ENCODE measurements at regions not wholly inside any gene's neighbourhood (a gene's known extent, or its start where the extent isn't known, plus 50 kb on each side); places are given as distances from the start of the nearest gene placed in this dataset.

DNA sequence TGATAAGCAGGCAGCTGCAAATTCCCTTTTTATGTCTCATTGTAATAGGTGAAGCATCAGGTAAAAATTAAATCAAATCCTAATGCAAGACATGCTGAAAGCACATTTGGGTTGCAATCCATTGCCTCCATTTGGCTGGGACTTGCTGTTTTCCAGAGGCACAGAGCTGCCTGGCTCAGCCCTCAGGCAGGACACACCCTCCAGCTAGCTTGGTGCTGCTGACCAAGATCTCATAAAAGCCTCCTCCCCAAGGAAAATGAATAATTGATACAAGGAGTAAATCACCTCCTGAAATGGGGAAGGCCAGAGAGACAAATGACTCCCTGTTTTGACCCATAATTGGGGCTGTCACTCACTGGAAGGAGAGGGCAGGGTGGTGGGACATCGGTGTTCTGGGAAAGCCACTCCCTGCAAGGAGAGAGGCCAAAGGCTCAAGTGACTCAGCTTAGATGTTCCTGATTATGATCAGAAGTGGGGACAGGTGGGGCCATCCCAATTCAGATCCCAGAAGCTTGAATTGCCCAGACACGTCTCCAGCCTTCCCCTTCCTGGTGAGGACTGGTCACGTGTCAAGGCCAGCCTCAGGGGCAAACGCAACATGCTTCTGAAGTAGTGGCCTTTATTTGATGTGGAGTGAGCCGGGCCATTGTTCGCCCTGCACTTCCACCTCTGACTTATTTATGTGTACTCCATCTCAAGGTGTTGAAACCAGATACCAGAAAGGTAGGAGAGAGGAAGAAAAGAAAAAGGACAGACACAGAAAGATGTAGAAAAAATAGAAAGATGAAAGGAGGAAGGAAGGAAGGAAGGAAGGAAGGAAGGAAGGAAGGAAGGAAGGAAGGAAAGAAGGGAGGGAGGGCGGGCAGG is 773.7 kb downstream of the BCL11B start:
- H3K27me3 ChIP-seq (ENCODE audit: control insufficient read depth in 2 of 2, insufficient read depth in 1 of 2, low read length in 1 of 2) = no peaks in the 10 kb centered on the region
- no peaks in the 10 kb centered on the region for H3K4me1 ChIP-seq (ENCODE audit: control insufficient read depth in 2 of 2, insufficient read depth in 2 of 2, low read length in 2 of 2)
- no peak for DNase-seq (ENCODE audit: low read depth in 6 of 9, low spot score in 9 of 9)
- H3K9me3 ChIP-seq (ENCODE audit: control insufficient read depth in 2 of 2, insufficient read depth in 1 of 2, low read length in 1 of 2) = no peaks in the 10 kb centered on the region
- no peak overlapping the region for H3K4me3 ChIP-seq (ENCODE audit: low read length in 2 of 2)
- H3K36me3 ChIP-seq (ENCODE audit: control insufficient read depth in 2 of 2, insufficient read depth in 2 of 2, low read length in 1 of 2) = no peaks in the 10 kb centered on the region
- 93% methylated on average over 7 of the region's 7 CpGs for WGBS
- H3K27ac ChIP-seq (ENCODE audit: low read depth in 1 of 2, low read length in 1 of 2) = no peak overlapping the region

DNA sequence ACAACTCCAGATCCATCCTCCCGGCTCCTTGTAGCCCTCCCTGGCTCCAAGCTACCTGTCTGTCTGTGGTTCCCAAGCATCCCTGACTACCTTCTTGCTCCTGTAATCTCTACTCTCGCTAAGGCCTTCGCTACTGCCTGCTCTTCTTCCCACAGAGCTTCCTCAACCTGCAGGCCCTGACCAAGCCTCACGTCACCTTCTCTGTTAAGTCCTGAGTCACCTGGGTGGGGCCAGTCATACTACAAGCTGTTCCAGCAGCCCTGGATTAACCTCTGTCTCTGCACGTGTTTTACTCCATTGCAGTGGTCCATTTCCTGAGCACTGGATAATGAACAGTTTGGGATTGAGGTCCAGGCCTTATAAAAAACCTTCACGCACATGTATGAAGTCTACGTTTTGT is 770.7 kb downstream of the BCL11B start:
- no peaks in the 10 kb centered on the region for H3K27me3 ChIP-seq (ENCODE audit: control insufficient read depth in 2 of 2, insufficient read depth in 1 of 2, low read length in 1 of 2)
- H3K4me3 ChIP-seq (ENCODE audit: low read length in 2 of 2) = no peak overlapping the region
- no peaks in the 10 kb centered on the region for H3K36me3 ChIP-seq (ENCODE audit: control insufficient read depth in 2 of 2, insufficient read depth in 2 of 2, low read length in 1 of 2)
- no peak for DNase-seq (ENCODE audit: low read depth in 6 of 9, low spot score in 9 of 9)
- no peak overlapping the region for H3K27ac ChIP-seq (ENCODE audit: low read depth in 1 of 2, low read length in 1 of 2)
- no peaks in the 10 kb centered on the region for H3K4me1 ChIP-seq (ENCODE audit: control insufficient read depth in 2 of 2, insufficient read depth in 2 of 2, low read length in 2 of 2)
- WGBS = 99% methylated on average over 7 of the region's 7 CpGs
- H3K9me3 ChIP-seq (ENCODE audit: control insufficient read depth in 2 of 2, insufficient read depth in 1 of 2, low read length in 1 of 2) = no peaks in the 10 kb centered on the region

DNA sequence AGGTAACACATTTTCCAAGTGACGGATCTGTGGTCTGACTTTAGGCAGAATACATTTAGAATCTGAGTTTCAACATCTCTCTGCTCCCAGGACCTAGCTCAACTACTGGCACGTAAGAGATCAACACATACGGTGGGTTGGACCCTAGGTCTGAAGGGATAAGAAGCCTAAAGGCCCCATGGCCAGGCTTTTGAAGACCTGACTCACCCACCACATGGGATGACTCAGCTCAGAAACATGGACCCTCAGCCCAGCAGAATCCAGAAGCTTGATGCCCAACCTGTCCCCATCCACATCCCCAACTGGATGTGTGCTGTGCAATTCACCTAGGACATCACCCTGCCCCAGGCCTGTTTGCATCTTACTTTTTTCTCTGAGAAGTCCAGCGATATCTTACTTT is 770.2 kb downstream of the BCL11B start:
- 96% methylated on average over 4 of the region's 4 CpGs for WGBS
- Histone ChIP-seq H3K4me1 (ENCODE audit: control insufficient read depth in 2 of 2, insufficient read depth in 2 of 2, low read length in 2 of 2) (no peaks in the 10 kb centered on the region), H3K27ac (ENCODE audit: low read depth in 1 of 2, low read length in 1 of 2) (no peak overlapping the region), H3K27me3 (ENCODE audit: control insufficient read depth in 2 of 2, insufficient read depth in 1 of 2, low read length in 1 of 2) (no peaks in the 10 kb centered on the region), H3K4me3 (ENCODE audit: low read length in 2 of 2) (no peak overlapping the region), H3K36me3 (ENCODE audit: control insufficient read depth in 2 of 2, insufficient read depth in 2 of 2, low read length in 1 of 2) (no peaks in the 10 kb centered on the region), H3K9me3 (ENCODE audit: control insufficient read depth in 2 of 2, insufficient read depth in 1 of 2, low read length in 1 of 2) (no peaks in the 10 kb centered on the region)
- DNase-seq (ENCODE audit: low read depth in 6 of 9, low spot score in 9 of 9) = no peak

DNA sequence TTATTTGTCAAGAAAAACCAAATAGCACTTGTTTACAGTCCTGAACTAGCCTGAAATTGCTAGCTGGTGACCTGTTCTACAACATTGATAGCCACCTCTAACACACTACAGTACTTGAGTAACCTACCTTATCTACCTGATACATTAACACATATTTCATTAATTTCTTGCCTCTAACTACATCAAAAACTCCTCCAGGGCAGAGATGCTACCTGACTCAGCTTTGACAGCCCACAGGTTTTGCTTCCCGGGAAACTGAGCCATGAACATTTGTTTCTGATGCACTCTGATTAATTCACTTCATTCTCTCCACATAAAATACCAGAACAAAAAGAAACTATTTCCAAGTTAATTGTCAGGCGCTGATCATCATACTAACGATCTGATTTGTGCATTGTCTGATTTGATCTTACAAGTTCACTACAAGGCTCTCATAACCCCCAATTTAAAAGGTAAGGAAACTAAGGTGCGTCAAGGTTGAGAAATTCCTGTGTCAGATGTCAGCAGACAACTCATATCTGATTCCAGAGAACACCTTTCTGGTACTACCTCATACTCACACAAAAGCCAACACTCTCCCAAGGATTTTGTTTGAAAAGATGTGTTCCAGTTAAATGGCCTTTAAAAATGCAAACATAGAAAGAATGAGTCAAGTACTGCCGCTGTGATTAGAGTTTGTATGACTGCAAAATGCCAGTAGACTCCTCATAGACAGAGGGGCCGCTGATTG is 768.7 kb downstream of the BCL11B start:
- 94% methylated on average over 6 of the region's 6 CpGs for WGBS
- Histone ChIP-seq H3K4me3 (ENCODE audit: low read length in 2 of 2) (no peak overlapping the region), H3K4me1 (ENCODE audit: control insufficient read depth in 2 of 2, insufficient read depth in 2 of 2, low read length in 2 of 2) (no peaks in the 10 kb centered on the region), H3K9me3 (ENCODE audit: control insufficient read depth in 2 of 2, insufficient read depth in 1 of 2, low read length in 1 of 2) (no peaks in the 10 kb centered on the region), H3K36me3 (ENCODE audit: control insufficient read depth in 2 of 2, insufficient read depth in 2 of 2, low read length in 1 of 2) (no peaks in the 10 kb centered on the region), H3K27me3 (ENCODE audit: control insufficient read depth in 2 of 2, insufficient read depth in 1 of 2, low read length in 1 of 2) (no peaks in the 10 kb centered on the region), H3K27ac (ENCODE audit: low read depth in 1 of 2, low read length in 1 of 2) (no peak overlapping the region)
- no peak for DNase-seq (ENCODE audit: low read depth in 6 of 9, low spot score in 9 of 9)

DNA sequence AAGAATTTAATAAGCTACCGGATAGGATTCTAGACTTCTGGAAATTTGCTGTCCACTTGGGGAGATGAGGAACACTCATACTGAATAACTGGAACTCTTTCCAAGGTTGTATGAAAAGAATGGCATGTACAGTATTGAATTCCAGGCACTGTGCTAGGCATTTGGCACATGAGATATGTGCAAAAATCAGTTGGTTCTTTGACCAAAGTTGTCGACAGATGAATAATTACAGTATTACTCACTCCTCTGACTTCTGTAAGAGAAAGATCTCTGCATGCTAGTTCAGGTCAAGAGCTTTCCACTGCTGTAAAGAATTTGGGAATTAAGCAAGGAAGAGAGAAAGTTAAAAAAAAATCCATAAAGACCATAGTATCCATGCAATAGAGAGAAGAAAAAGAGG is 764.7 kb downstream of the BCL11B start:
- H3K4me1 ChIP-seq (ENCODE audit: control insufficient read depth in 2 of 2, insufficient read depth in 2 of 2, low read length in 2 of 2) = peaks cover under 1 to 10% of the 10 kb centered on the region in 2 donors
- peaks cover 0 to 1% of the 10 kb centered on the region in 2 donors for H3K9me3 ChIP-seq (ENCODE audit: control insufficient read depth in 2 of 2, insufficient read depth in 1 of 2, low read length in 1 of 2)
- H3K27me3 ChIP-seq (ENCODE audit: control insufficient read depth in 2 of 2, insufficient read depth in 1 of 2, low read length in 1 of 2) = no peaks in the 10 kb centered on the region
- no peak overlapping the region for H3K27ac ChIP-seq (ENCODE audit: low read depth in 1 of 2, low read length in 1 of 2)
- H3K4me3 ChIP-seq (ENCODE audit: low read length in 2 of 2) = no peak overlapping the region
- whole genome bisulfite sequencing = 69% methylated on average over 2 of the region's 2 CpGs
- H3K36me3 ChIP-seq (ENCODE audit: control insufficient read depth in 2 of 2, insufficient read depth in 2 of 2, low read length in 1 of 2) = no peaks in the 10 kb centered on the region
- no peak for DNase-seq (ENCODE audit: low read depth in 6 of 9, low spot score in 9 of 9)

GRCh38 chr14:98510392-98510791 is 761.6 kb downstream of the BCL11B start:
- peak in 1 of 9 donors; percentile 35 for DNase-seq (ENCODE audit: low read depth in 6 of 9, low spot score in 9 of 9)
- 24% methylated on average over 3 of the region's 3 CpGs for WGBS

DNA sequence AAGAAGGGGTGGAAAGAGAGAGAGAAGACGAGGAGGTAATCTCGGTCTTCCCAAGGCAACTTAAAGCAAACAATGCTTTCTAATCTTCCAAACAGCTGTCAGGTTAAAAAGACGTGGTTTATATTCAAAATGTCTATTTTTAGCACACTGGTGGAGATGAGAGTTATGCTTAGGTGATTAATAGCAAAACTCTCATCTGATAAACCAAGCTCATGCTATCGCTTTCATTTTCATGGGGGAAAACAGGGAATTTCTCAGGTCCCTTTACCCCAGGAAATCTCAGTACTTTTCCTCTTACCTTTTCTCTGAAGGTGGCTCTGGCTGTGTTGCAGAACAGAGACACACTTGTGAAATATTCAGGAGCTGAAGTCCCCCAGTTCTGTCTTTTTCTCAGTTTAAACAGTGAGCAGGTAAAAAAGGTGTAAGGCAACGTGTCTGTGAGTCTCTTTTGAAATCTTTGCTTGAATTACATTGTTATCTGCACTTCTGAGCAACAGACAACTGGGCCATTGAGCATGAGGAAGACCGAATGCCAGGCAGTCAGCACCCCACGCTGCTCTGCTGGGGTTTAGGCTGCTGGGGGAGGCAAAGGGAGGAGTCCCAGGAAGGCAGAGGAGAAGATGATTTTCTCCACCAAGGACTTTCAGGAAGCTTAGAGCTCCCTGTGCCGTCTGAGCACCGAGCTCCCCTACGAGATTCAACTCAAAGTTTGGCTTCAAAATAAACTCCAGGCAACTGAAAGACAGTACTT is 759.3 kb downstream of the BCL11B start:
- peak in 1 of 9 donors; percentile 21 for DNase-seq (ENCODE audit: low read depth in 6 of 9, low spot score in 9 of 9)
- H3K4me3 ChIP-seq (ENCODE audit: low read length in 2 of 2) = no peak overlapping the region

More at GRCh38 chr14:98510392-98510791, 761.6 kb downstream of the BCL11B start:
- H3K27ac ChIP-seq (ENCODE audit: low read depth in 1 of 2, low read length in 1 of 2) = no peak overlapping the region
- peaks cover 6 to 20% of the 10 kb centered on the region in 2 donors for H3K4me1 ChIP-seq (ENCODE audit: control insufficient read depth in 2 of 2, insufficient read depth in 2 of 2, low read length in 2 of 2)
- H3K27me3 ChIP-seq (ENCODE audit: control insufficient read depth in 2 of 2, insufficient read depth in 1 of 2, low read length in 1 of 2) = no peaks in the 10 kb centered on the region
- H3K36me3 ChIP-seq (ENCODE audit: control insufficient read depth in 2 of 2, insufficient read depth in 2 of 2, low read length in 1 of 2) = no peaks in the 10 kb centered on the region
- peaks cover 0 to 1% of the 10 kb centered on the region in 2 donors for H3K9me3 ChIP-seq (ENCODE audit: control insufficient read depth in 2 of 2, insufficient read depth in 1 of 2, low read length in 1 of 2)
- H3K4me3 ChIP-seq (ENCODE audit: low read length in 2 of 2) = no peak overlapping the region

GRCh38 chr14:98513558-98513957 is 758.4 kb downstream of the BCL11B start:
- peak in 1 of 9 donors; percentile 26 for DNase-seq (ENCODE audit: low read depth in 6 of 9, low spot score in 9 of 9)
- 89% methylated on average over 3 of the region's 3 CpGs for WGBS
- H3K4me3 ChIP-seq (ENCODE audit: low read length in 2 of 2) = no peak overlapping the region
- H3K27me3 ChIP-seq (ENCODE audit: control insufficient read depth in 2 of 2, insufficient read depth in 1 of 2, low read length in 1 of 2) = no peaks in the 10 kb centered on the region
- peaks cover 0 to 1% of the 10 kb centered on the region in 2 donors for H3K9me3 ChIP-seq (ENCODE audit: control insufficient read depth in 2 of 2, insufficient read depth in 1 of 2, low read length in 1 of 2)
- H3K27ac ChIP-seq (ENCODE audit: low read depth in 1 of 2, low read length in 1 of 2) = no peak overlapping the region
- no peaks in the 10 kb centered on the region for H3K36me3 ChIP-seq (ENCODE audit: control insufficient read depth in 2 of 2, insufficient read depth in 2 of 2, low read length in 1 of 2)
- peaks cover 6 to 20% of the 10 kb centered on the region in 2 donors for H3K4me1 ChIP-seq (ENCODE audit: control insufficient read depth in 2 of 2, insufficient read depth in 2 of 2, low read length in 2 of 2)

More for the DNA sequence above, 759.3 kb downstream of the BCL11B start:
- no peaks in the 10 kb centered on the region for H3K27me3 ChIP-seq (ENCODE audit: control insufficient read depth in 2 of 2, insufficient read depth in 1 of 2, low read length in 1 of 2)
- no peaks in the 10 kb centered on the region for H3K36me3 ChIP-seq (ENCODE audit: control insufficient read depth in 2 of 2, insufficient read depth in 2 of 2, low read length in 1 of 2)
- H3K4me1 ChIP-seq (ENCODE audit: control insufficient read depth in 2 of 2, insufficient read depth in 2 of 2, low read length in 2 of 2) = peaks cover 6 to 20% of the 10 kb centered on the region in 2 donors
- H3K27ac ChIP-seq (ENCODE audit: low read depth in 1 of 2, low read length in 1 of 2) = no peak overlapping the region
- WGBS = 62% methylated on average over 10 of the region's 10 CpGs
- peaks cover 0 to 1% of the 10 kb centered on the region in 2 donors for H3K9me3 ChIP-seq (ENCODE audit: control insufficient read depth in 2 of 2, insufficient read depth in 1 of 2, low read length in 1 of 2)
